SK-N-SH (cell line): ENCODE measurements at regions not wholly inside any gene's neighbourhood (a gene's known extent, or its start where the extent isn't known, plus 50 kb on each side); places are given as distances from the start of the nearest gene placed in this dataset.

Experiments used
- POLR2AphosphoS5 ChIP-seq: IDR thresholded peaks from 2 replicates; pipeline ENCODE4 v1.6.1; 2012; ENCODE audit warnings: low read depth, low read length
- TF ChIP-seq, protein P1 (sequence below): IDR thresholded peaks from 2 replicates; pipeline ENCODE4 v1.4.0; 2012; ENCODE audit warnings: low read depth, borderline replicate concordance
- TF ChIP-seq, protein P2 (sequence below): fragments of 200-600 bp; sonication (generic); IDR thresholded peaks from 2 replicates; pipeline ENCODE4 v1.6.1; 2017; ENCODE audit warnings: antibody characterized with exemption, mild to moderate bottlenecking, moderate library complexity
- TF ChIP-seq, protein P3 (sequence below): fragments of 150-350 bp; IDR thresholded peaks from 2 replicates; pipeline ENCODE4 v1.6.1; 2017; ENCODE audit warnings: antibody characterized with exemption, low read length, low read depth, borderline replicate concordance

DNA sequence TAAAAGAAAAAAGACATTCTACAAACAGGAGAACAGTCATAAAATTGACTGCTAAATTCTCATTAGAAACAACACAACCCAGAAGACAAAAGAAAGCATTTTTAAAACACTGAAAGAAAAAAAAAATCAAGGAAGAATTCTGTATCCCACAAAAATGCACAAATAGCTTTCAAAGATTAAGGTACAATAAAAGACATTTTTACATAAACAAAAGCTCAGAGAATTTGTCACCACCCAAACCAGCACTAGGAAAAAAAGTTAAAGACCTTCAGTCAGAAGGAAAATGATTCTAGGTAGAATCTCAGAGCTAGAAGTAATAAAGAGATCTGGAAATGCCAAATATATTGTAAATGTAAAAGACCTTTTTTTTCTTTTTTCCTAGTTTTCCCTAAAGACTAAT is 252.4 kb downstream of the CLIC5 start:
- no peak for TF ChIP-seq POLR2AphosphoS5
- TF ChIP-seq, protein P1, sequence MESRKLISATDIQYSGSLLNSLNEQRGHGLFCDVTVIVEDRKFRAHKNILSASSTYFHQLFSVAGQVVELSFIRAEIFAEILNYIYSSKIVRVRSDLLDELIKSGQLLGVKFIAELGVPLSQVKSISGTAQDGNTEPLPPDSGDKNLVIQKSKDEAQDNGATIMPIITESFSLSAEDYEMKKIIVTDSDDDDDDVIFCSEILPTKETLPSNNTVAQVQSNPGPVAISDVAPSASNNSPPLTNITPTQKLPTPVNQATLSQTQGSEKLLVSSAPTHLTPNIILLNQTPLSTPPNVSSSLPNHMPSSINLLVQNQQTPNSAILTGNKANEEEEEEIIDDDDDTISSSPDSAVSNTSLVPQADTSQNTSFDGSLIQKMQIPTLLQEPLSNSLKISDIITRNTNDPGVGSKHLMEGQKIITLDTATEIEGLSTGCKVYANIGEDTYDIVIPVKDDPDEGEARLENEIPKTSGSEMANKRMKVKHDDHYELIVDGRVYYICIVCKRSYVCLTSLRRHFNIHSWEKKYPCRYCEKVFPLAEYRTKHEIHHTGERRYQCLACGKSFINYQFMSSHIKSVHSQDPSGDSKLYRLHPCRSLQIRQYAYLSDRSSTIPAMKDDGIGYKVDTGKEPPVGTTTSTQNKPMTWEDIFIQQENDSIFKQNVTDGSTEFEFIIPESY: no peak
- TF ChIP-seq, protein P2, sequence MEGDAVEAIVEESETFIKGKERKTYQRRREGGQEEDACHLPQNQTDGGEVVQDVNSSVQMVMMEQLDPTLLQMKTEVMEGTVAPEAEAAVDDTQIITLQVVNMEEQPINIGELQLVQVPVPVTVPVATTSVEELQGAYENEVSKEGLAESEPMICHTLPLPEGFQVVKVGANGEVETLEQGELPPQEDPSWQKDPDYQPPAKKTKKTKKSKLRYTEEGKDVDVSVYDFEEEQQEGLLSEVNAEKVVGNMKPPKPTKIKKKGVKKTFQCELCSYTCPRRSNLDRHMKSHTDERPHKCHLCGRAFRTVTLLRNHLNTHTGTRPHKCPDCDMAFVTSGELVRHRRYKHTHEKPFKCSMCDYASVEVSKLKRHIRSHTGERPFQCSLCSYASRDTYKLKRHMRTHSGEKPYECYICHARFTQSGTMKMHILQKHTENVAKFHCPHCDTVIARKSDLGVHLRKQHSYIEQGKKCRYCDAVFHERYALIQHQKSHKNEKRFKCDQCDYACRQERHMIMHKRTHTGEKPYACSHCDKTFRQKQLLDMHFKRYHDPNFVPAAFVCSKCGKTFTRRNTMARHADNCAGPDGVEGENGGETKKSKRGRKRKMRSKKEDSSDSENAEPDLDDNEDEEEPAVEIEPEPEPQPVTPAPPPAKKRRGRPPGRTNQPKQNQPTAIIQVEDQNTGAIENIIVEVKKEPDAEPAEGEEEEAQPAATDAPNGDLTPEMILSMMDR: no peak
- TF ChIP-seq, protein P3, sequence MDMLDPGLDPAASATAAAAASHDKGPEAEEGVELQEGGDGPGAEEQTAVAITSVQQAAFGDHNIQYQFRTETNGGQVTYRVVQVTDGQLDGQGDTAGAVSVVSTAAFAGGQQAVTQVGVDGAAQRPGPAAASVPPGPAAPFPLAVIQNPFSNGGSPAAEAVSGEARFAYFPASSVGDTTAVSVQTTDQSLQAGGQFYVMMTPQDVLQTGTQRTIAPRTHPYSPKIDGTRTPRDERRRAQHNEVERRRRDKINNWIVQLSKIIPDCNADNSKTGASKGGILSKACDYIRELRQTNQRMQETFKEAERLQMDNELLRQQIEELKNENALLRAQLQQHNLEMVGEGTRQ: no peak
